Activated CD8-positive, alpha-beta memory T cell treated with anti-CD3 and anti-CD28 coated beads, Interleukin-2, amount 50 U/mL, for 4 hours (primary cell): ENCODE measurements at regions not wholly inside any gene's neighbourhood (a gene's known extent, or its start where the extent isn't known, plus 50 kb on each side); places are given as distances from the start of the nearest gene placed in this dataset.

Experiments
- DNase-seq: peaks from one replicate; pipeline ENCODE4 v3.0.0-alpha.2; 2020

GRCh38 chr1:244970236-244970743, 105.9 kb upstream of the HNRNPU start:
- DNase-seq = peak; percentile 64

GRCh38 chr1:244969355-244970235, 105.3 kb upstream of the HNRNPU start:
- DNase-seq = peak; percentile 59

GRCh38 chr1:244968881-244969280, 104.5 kb upstream of the HNRNPU start:
- DNase-seq = no peak

- no peak for DNase-seq
Measured at GRCh38 chr1:244968471-244968871, 104.1 kb upstream of the HNRNPU start.

GRCh38 chr1:244967159-244967558, 102.8 kb upstream of the HNRNPU start:
- no peak for DNase-seq

GRCh38 chr1:244965185-244966030, 101.1 kb upstream of the HNRNPU start:
- DNase-seq = no peak

- no peak for DNase-seq
Measured at GRCh38 chr1:244964112-244964971, 100.0 kb upstream of the HNRNPU start.

- no peak for DNase-seq
Measured at GRCh38 chr1:244963231-244963826, 99.0 kb upstream of the HNRNPU start.

GRCh38 chr1:244962130-244962529, 97.8 kb upstream of the HNRNPU start:
- DNase-seq = no peak

GRCh38 chr1:244960904-244961303, 96.6 kb upstream of the HNRNPU start:
- no peak for DNase-seq

- no peak for DNase-seq
Measured at GRCh38 chr1:244958593-244958992, 94.2 kb upstream of the HNRNPU start.

- no peak for DNase-seq
Measured at GRCh38 chr1:244957525-244957924, 93.2 kb upstream of the HNRNPU start.

- DNase-seq = no peak
Measured at GRCh38 chr1:244957122-244957521, 92.8 kb upstream of the HNRNPU start.

- DNase-seq = no peak
Measured at GRCh38 chr1:244955661-244956060, 91.3 kb upstream of the HNRNPU start.

- no peak for DNase-seq
Measured at GRCh38 chr1:244954359-244954758, 90.0 kb upstream of the HNRNPU start.

- DNase-seq = no peak
Measured at GRCh38 chr1:244953901-244954300, 89.6 kb upstream of the HNRNPU start.

- DNase-seq = no peak
Measured at GRCh38 chr1:244952940-244953339, 88.6 kb upstream of the HNRNPU start.

- no peak for DNase-seq
Measured at GRCh38 chr1:244952280-244952933, 88.1 kb upstream of the HNRNPU start.

- DNase-seq = no peak
Measured at GRCh38 chr1:244948416-244948815, 84.1 kb upstream of the HNRNPU start.

- no peak for DNase-seq
Measured at GRCh38 chr1:244945109-244945671, 80.8 kb upstream of the HNRNPU start.

GRCh38 chr1:244941121-244941520, 76.8 kb upstream of the HNRNPU start:
- no peak for DNase-seq
